Endothelial cell (in vitro differentiated cells): ENCODE measurements at regions not wholly inside any gene's neighbourhood (a gene's known extent, or its start where the extent isn't known, plus 50 kb on each side); places are given as distances from the start of the nearest gene placed in this dataset.

Source experiments
- DNase-seq: peaks from one replicate; pipeline ENCODE4 v3.0.0; 2021; ENCODE audit warnings: low spot score
- H3K27ac Mint-ChIP-seq: one replicate; pipeline ENCODE4 v1.8.0; 2021; ENCODE audit warnings: mixed read lengths, inconsistent platforms; ENCODE audit not compliant: unreplicated experiment
- H3K27me3 Mint-ChIP-seq: one replicate; pipeline ENCODE4 v1.8.0; 2021; ENCODE audit warnings: mild to moderate bottlenecking, moderate library complexity, mixed read lengths, inconsistent platforms; ENCODE audit not compliant: unreplicated experiment
- H3K36me3 Mint-ChIP-seq: one replicate; pipeline ENCODE4 v1.8.0; 2021; ENCODE audit warnings: mild to moderate bottlenecking, low read depth, mixed read lengths, inconsistent platforms; ENCODE audit not compliant: unreplicated experiment
- H3K4me1 Mint-ChIP-seq: one replicate; pipeline ENCODE4 v1.8.0; 2021; ENCODE audit warnings: mild to moderate bottlenecking, mixed read lengths, inconsistent platforms; ENCODE audit not compliant: unreplicated experiment
- H3K4me3 Mint-ChIP-seq: one replicate; pipeline ENCODE4 v1.8.0; 2021; ENCODE audit warnings: mild to moderate bottlenecking, mixed read lengths, inconsistent platforms; ENCODE audit not compliant: unreplicated experiment
- H3K9me3 Mint-ChIP-seq: one replicate; pipeline ENCODE4 v1.8.0; 2021; ENCODE audit warnings: mixed read lengths, inconsistent platforms; ENCODE audit not compliant: unreplicated experiment
- TF ChIP-seq, protein P1 (sequence below): fragments of 200-600 bp; sonication (generic); IDR thresholded peaks from one replicate; pipeline ENCODE4 v1.5.0; 2021; ENCODE audit warnings: antibody characterized with exemption; ENCODE audit not compliant: unreplicated experiment

DNA sequence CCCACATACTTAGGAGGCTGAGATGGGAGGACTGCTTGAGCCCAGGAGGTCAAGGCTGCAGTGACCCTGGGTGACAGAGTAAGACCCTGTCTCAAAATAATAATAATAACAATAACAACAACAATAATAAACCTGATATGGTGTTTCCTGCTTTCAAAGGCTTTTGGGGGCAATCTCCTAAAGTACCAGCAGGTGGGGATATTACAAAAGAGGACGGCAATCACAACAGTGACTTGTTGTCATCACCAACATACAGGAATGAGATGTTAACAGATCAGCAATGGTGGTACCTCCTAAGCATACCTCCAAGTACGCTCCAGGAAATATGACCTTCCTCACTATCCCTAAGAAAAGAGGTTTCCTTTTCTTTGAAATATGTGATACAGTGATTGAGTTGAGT, 91.1 kb upstream of the RNF180 start:
- no peak overlapping the region for H3K27ac Mint-ChIP-seq
- H3K4me1 Mint-ChIP-seq, result peaks cover 3% of the 10 kb centered on the region
- H3K36me3 Mint-ChIP-seq, result no peaks in the 10 kb centered on the region
- TF ChIP-seq, protein P1, sequence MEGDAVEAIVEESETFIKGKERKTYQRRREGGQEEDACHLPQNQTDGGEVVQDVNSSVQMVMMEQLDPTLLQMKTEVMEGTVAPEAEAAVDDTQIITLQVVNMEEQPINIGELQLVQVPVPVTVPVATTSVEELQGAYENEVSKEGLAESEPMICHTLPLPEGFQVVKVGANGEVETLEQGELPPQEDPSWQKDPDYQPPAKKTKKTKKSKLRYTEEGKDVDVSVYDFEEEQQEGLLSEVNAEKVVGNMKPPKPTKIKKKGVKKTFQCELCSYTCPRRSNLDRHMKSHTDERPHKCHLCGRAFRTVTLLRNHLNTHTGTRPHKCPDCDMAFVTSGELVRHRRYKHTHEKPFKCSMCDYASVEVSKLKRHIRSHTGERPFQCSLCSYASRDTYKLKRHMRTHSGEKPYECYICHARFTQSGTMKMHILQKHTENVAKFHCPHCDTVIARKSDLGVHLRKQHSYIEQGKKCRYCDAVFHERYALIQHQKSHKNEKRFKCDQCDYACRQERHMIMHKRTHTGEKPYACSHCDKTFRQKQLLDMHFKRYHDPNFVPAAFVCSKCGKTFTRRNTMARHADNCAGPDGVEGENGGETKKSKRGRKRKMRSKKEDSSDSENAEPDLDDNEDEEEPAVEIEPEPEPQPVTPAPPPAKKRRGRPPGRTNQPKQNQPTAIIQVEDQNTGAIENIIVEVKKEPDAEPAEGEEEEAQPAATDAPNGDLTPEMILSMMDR, result peak; percentile 68
- no peak overlapping the region for H3K4me3 Mint-ChIP-seq
- H3K27me3 Mint-ChIP-seq, result no peaks in the 10 kb centered on the region
- no peaks in the 10 kb centered on the region for H3K9me3 Mint-ChIP-seq
- DNase-seq, result peak; percentile 33

GRCh38 chr5:64069486-64069885, 96.2 kb upstream of the RNF180 start:
- H3K36me3 Mint-ChIP-seq, result no peaks in the 10 kb centered on the region
- no peak overlapping the region for H3K27ac Mint-ChIP-seq
- TF ChIP-seq, protein P1, result no peak
- no peaks in the 10 kb centered on the region for H3K27me3 Mint-ChIP-seq
- no peak overlapping the region for H3K4me3 Mint-ChIP-seq
- H3K9me3 Mint-ChIP-seq, result peaks cover 6% of the 10 kb centered on the region
- DNase-seq, result no peak
- H3K4me1 Mint-ChIP-seq, result peaks cover 3% of the 10 kb centered on the region

- Mint-ChIP-seq H3K36me3 (no peaks in the 10 kb centered on the region), H3K4me3 (no peak overlapping the region), H3K9me3 (peaks cover 4% of the 10 kb centered on the region), H3K27me3 (peaks cover 2% of the 10 kb centered on the region), H3K4me1 (no peaks in the 10 kb centered on the region), H3K27ac (no peak overlapping the region)
- TF ChIP-seq, protein P1, result no peak
- DNase-seq, result no peak
Observed at GRCh38 chr5:64050296-64050695, 88.1 kb upstream of the HTR1A start.

GRCh38 chr5:64040490-64040889, 78.2 kb upstream of the HTR1A start:
- H3K4me3 Mint-ChIP-seq, result no peak overlapping the region
- TF ChIP-seq, protein P1, result no peak
- no peak for DNase-seq
- no peaks in the 10 kb centered on the region for H3K27me3 Mint-ChIP-seq
- H3K27ac Mint-ChIP-seq, result no peak overlapping the region
- H3K4me1 Mint-ChIP-seq, result no peaks in the 10 kb centered on the region
- H3K36me3 Mint-ChIP-seq, result peaks cover 10% of the 10 kb centered on the region
- H3K9me3 Mint-ChIP-seq, result peaks cover 11% of the 10 kb centered on the region

DNA sequence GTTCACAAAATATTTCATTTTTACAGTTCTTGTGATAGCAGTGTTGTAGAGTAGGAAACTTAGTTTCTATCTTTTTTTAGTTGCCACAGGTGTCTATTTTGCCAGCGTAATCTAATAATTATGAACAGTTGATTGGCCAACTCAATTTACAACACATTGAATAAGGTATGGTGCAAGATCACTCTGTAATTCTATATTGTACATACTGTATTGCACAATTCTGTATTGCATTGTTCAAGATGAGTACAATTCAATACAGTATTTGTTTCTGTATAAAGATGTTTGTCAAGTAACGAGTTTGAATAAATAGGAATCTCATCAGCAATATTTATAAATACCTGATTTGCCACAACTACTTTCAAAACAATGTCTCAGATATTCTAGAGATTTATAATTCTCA, 64.2 kb upstream of the HTR1A start:
- H3K9me3 Mint-ChIP-seq, result no peaks in the 10 kb centered on the region
- no peaks in the 10 kb centered on the region for H3K36me3 Mint-ChIP-seq
- DNase-seq, result no peak
- H3K27ac Mint-ChIP-seq, result no peak overlapping the region
- H3K27me3 Mint-ChIP-seq, result no peaks in the 10 kb centered on the region
- TF ChIP-seq, protein P1, result no peak
- H3K4me3 Mint-ChIP-seq, result no peak overlapping the region
- H3K4me1 Mint-ChIP-seq, result no peaks in the 10 kb centered on the region
